ENCODE measurements at regions not wholly inside any gene's neighbourhood (a gene's known extent, or its start where the extent isn't known, plus 50 kb on each side); places are given as distances from the start of the nearest gene placed in this dataset.

GRCh38 chr3:110727056-110727455 is 344.6 kb upstream of the NECTIN3 start:
- BruUV-seq (replicated peaks) = no TSS peak
- Histone ChIP-seq H3K4me3 (ENCODE audit: low read depth, low read length, poor library complexity, severe bottlenecking) (no peak overlapping the region), H3K9me3 (ENCODE audit: low read depth, low read length, poor library complexity, severe bottlenecking) (no peaks in the 10 kb centered on the region), H3K36me3 (ENCODE audit: insufficient read depth, low read length, poor library complexity, severe bottlenecking) (no peaks in the 10 kb centered on the region), H3K27ac (ENCODE audit: low read depth, low read length, poor library complexity, severe bottlenecking) (no peak overlapping the region), H3K27me3 (replicated peaks; ENCODE audit: insufficient read depth, low read depth, low read length, poor library complexity) (no peaks in the 10 kb centered on the region), H3K4me1 (ENCODE audit: insufficient read depth, low read length, poor library complexity, severe bottlenecking) (no peaks in the 10 kb centered on the region)
- CTCF ChIA-PET = no interaction called here
- no peak for DNase-seq (ENCODE audit: low spot score)
- intact Hi-C loops (cut with micrococcal nuclease; ENCODE audit: unreplicated experiment) = no loop called here
- POLR2A ChIA-PET (ENCODE audit: low non-redundant PET) = no interaction called here
- TF ChIP-seq, protein P1, sequence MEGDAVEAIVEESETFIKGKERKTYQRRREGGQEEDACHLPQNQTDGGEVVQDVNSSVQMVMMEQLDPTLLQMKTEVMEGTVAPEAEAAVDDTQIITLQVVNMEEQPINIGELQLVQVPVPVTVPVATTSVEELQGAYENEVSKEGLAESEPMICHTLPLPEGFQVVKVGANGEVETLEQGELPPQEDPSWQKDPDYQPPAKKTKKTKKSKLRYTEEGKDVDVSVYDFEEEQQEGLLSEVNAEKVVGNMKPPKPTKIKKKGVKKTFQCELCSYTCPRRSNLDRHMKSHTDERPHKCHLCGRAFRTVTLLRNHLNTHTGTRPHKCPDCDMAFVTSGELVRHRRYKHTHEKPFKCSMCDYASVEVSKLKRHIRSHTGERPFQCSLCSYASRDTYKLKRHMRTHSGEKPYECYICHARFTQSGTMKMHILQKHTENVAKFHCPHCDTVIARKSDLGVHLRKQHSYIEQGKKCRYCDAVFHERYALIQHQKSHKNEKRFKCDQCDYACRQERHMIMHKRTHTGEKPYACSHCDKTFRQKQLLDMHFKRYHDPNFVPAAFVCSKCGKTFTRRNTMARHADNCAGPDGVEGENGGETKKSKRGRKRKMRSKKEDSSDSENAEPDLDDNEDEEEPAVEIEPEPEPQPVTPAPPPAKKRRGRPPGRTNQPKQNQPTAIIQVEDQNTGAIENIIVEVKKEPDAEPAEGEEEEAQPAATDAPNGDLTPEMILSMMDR (conservative IDR thresholded peaks at IDR 0.05; ENCODE audit: low read depth, low read length) = no peak
- no peak for TF ChIP-seq EZH2 (IDR thresholded peaks at IDR 0.05; ENCODE audit: borderline replicate concordance, low read depth, low read length, poor library complexity, severe bottlenecking)

GRCh38 chr3:110731148-110731547 is 340.5 kb upstream of the NECTIN3 start:
- CTCF ChIA-PET = no interaction called here
- Histone ChIP-seq H3K4me1 (ENCODE audit: insufficient read depth, low read length, poor library complexity, severe bottlenecking) (no peaks in the 10 kb centered on the region), H3K27me3 (replicated peaks; ENCODE audit: insufficient read depth, low read depth, low read length, poor library complexity) (no peaks in the 10 kb centered on the region), H3K4me3 (ENCODE audit: low read depth, low read length, poor library complexity, severe bottlenecking) (no peak overlapping the region), H3K36me3 (ENCODE audit: insufficient read depth, low read length, poor library complexity, severe bottlenecking) (no peaks in the 10 kb centered on the region), H3K27ac (ENCODE audit: low read depth, low read length, poor library complexity, severe bottlenecking) (no peak overlapping the region), H3K9me3 (ENCODE audit: low read depth, low read length, poor library complexity, severe bottlenecking) (no peaks in the 10 kb centered on the region)
- TF ChIP-seq EZH2 (IDR thresholded peaks at IDR 0.05; ENCODE audit: borderline replicate concordance, low read depth, low read length, poor library complexity, severe bottlenecking) = no peak
- TF ChIP-seq, protein P1 (conservative IDR thresholded peaks at IDR 0.05; ENCODE audit: low read depth, low read length) = no peak
- POLR2A ChIA-PET (ENCODE audit: low non-redundant PET) = no interaction called here
- no TSS peak for BruUV-seq (replicated peaks)
- intact Hi-C loops (cut with micrococcal nuclease; ENCODE audit: unreplicated experiment) = no loop called here
- DNase-seq (ENCODE audit: low spot score) = no peak

GRCh38 chr3:110732420-110732819 is 339.2 kb upstream of the NECTIN3 start:
- H3K27ac ChIP-seq (ENCODE audit: low read depth, low read length, poor library complexity, severe bottlenecking) = no peak overlapping the region
- no peaks in the 10 kb centered on the region for H3K9me3 ChIP-seq (ENCODE audit: low read depth, low read length, poor library complexity, severe bottlenecking)
- intact Hi-C loops (cut with micrococcal nuclease; ENCODE audit: unreplicated experiment) = no loop called here
- ChIA-PET CTCF (no interaction called here), POLR2A (ENCODE audit: low non-redundant PET) (no interaction called here)
- BruUV-seq (replicated peaks) = no TSS peak
- H3K36me3 ChIP-seq (ENCODE audit: insufficient read depth, low read length, poor library complexity, severe bottlenecking) = no peaks in the 10 kb centered on the region
- no peaks in the 10 kb centered on the region for H3K27me3 ChIP-seq (replicated peaks; ENCODE audit: insufficient read depth, low read depth, low read length, poor library complexity)
- no peak for DNase-seq (ENCODE audit: low spot score)
- no peak overlapping the region for H3K4me3 ChIP-seq (ENCODE audit: low read depth, low read length, poor library complexity, severe bottlenecking)
- no peaks in the 10 kb centered on the region for H3K4me1 ChIP-seq (ENCODE audit: insufficient read depth, low read length, poor library complexity, severe bottlenecking)
- TF ChIP-seq EZH2 (IDR thresholded peaks at IDR 0.05; ENCODE audit: borderline replicate concordance, low read depth, low read length, poor library complexity, severe bottlenecking) = no peak
- TF ChIP-seq, protein P1 (conservative IDR thresholded peaks at IDR 0.05; ENCODE audit: low read depth, low read length) = no peak

All from A673 (cell line).